ENCODE measurements at regions not wholly inside any gene's neighbourhood (a gene's known extent, or its start where the extent isn't known, plus 50 kb on each side); places are given as distances from the start of the nearest gene placed in this dataset.

- TF ChIP-seq CTCF (IDR thresholded peaks at IDR 0.05; ENCODE audit: borderline replicate concordance, extremely low read depth, low read length, poor library complexity, severe bottlenecking) = no peak
- TF ChIP-seq EZH2 (IDR thresholded peaks at IDR 0.05; ENCODE audit: borderline replicate concordance, low read depth, low read length, severe bottlenecking) = no peak
Measured at GRCh38 chr10:22054961-22055360, 51.4 kb upstream of the DNAJC1 start.
